WTC11 (cell line): ENCODE measurements at regions not wholly inside any gene's neighbourhood (a gene's known extent, or its start where the extent isn't known, plus 50 kb on each side); places are given as distances from the start of the nearest gene placed in this dataset.

Source experiments
- ATAC-seq: fragments of 200-7000 bp; cut with Tn5 transposase; 2 replicates; pipeline ENCODE4 v1.10.0; 2021; ENCODE audit warnings: mild to moderate bottlenecking, moderate library complexity
- CTCF ChIA-PET: fragments of 300-600 bp; sonication (Branson Sonifier 250); formaldehyde crosslinking; loops from one replicate; lab custom pipeline; 2021; ENCODE audit warnings: antibody characterized with exemption; lab: Charles Lee
- POLR2A ChIA-PET: fragments of 350-600 bp; sonication (Branson Sonifier 250); formaldehyde crosslinking; loops from one replicate; lab custom pipeline; 2021; ENCODE audit warnings: antibody characterized with exemption; lab: Charles Lee
- DNase-seq: peaks from one replicate; pipeline ENCODE4 v3.0.0; 2021; ENCODE audit warnings: low spot score
- H3K27ac Mint-ChIP-seq: 2 replicates; pipeline ENCODE4 v1.8.0; 2021; ENCODE audit warnings: mixed read lengths
- H3K27me3 Mint-ChIP-seq: 2 replicates; pipeline ENCODE4 v1.8.0; 2021; ENCODE audit warnings: low read depth, mild to moderate bottlenecking, moderate library complexity, mixed read lengths
- H3K36me3 Mint-ChIP-seq: 2 replicates; pipeline ENCODE4 v1.8.0; 2021; ENCODE audit warnings: mixed read lengths
- H3K4me1 Mint-ChIP-seq: 2 replicates; pipeline ENCODE4 v1.8.0; 2022; ENCODE audit warnings: mixed read lengths
- H3K4me3 Mint-ChIP-seq: 2 replicates; pipeline ENCODE4 v1.8.0; 2021; ENCODE audit warnings: mild to moderate bottlenecking, moderate library complexity, mixed read lengths
- H3K9me3 Mint-ChIP-seq: 2 replicates; pipeline ENCODE4 v1.8.0; 2021; ENCODE audit warnings: mixed read lengths
- ARID4B ChIP-seq: sonication (generic); formaldehyde crosslinking; IDR thresholded peaks from 2 replicates; pipeline ENCODE4 v1.8.0; 2023; ENCODE audit warnings: missing genetic modification reagents, mild to moderate bottlenecking, borderline replicate concordance
- ATF1 ChIP-seq: sonication (generic); formaldehyde crosslinking; IDR thresholded peaks from 2 replicates; pipeline ENCODE4 v1.8.1; 2023; ENCODE audit warnings: mild to moderate bottlenecking, moderate library complexity, missing genetic modification reagents
- CBFB ChIP-seq: sonication (generic); formaldehyde crosslinking; IDR thresholded peaks from 2 replicates; pipeline ENCODE4 v1.8.1; 2022; ENCODE audit warnings: mild to moderate bottlenecking, low read depth, missing genetic modification reagents
- E2F1 ChIP-seq: sonication (generic); formaldehyde crosslinking; IDR thresholded peaks from 2 replicates; pipeline ENCODE4 v1.8.0; 2022; ENCODE audit warnings: mild to moderate bottlenecking, missing genetic modification reagents
- ELF4 ChIP-seq: sonication (generic); formaldehyde crosslinking; IDR thresholded peaks from 2 replicates; pipeline ENCODE4 v1.8.1; 2022; ENCODE audit warnings: low read depth, mild to moderate bottlenecking, moderate library complexity, missing genetic modification reagents
- ESRRA ChIP-seq: sonication (generic); formaldehyde crosslinking; IDR thresholded peaks from 2 replicates; pipeline ENCODE4 v1.8.1; 2022; ENCODE audit warnings: mild to moderate bottlenecking, missing genetic modification reagents, borderline replicate concordance
- FOXK1 ChIP-seq: sonication (generic); formaldehyde crosslinking; IDR thresholded peaks from 2 replicates; pipeline ENCODE4 v1.8.0; 2022; ENCODE audit warnings: mild to moderate bottlenecking, moderate library complexity, missing genetic modification reagents
- FOXP1 ChIP-seq: sonication (generic); formaldehyde crosslinking; IDR thresholded peaks from 2 replicates; pipeline ENCODE4 v1.8.0; 2022; ENCODE audit warnings: missing genetic modification reagents, mild to moderate bottlenecking, moderate library complexity, borderline replicate concordance
- FOXP4 ChIP-seq: sonication (generic); formaldehyde crosslinking; IDR thresholded peaks from 2 replicates; pipeline ENCODE4 v1.8.0; 2022; ENCODE audit warnings: mild to moderate bottlenecking, missing genetic modification reagents
- GRHL2 ChIP-seq: fragments of 250-450 bp; sonication (Bioruptor Pico); IDR thresholded peaks from 2 replicates; pipeline ENCODE4 v1.8.0; 2022; ENCODE audit warnings: mild to moderate bottlenecking, moderate library complexity; ENCODE audit not compliant: insufficient replicate concordance, severe bottlenecking
- IRF1 ChIP-seq: sonication (generic); formaldehyde crosslinking; IDR thresholded peaks from 2 replicates; pipeline ENCODE4 v1.8.0; 2023; ENCODE audit warnings: missing genetic modification reagents
- NR1H2 ChIP-seq: sonication (generic); formaldehyde crosslinking; IDR thresholded peaks from 2 replicates; pipeline ENCODE4 v1.9.0; 2021; ENCODE audit warnings: mild to moderate bottlenecking, moderate library complexity, missing genetic modification reagents
- PREB ChIP-seq: sonication (generic); formaldehyde crosslinking; IDR thresholded peaks from 2 replicates; pipeline ENCODE4 v1.8.1; 2022; ENCODE audit warnings: mild to moderate bottlenecking, missing genetic modification reagents, moderate library complexity, borderline replicate concordance
- SMAD3 ChIP-seq: sonication (generic); formaldehyde crosslinking; IDR thresholded peaks from 2 replicates; pipeline ENCODE4 v1.8.0; 2022; ENCODE audit warnings: missing genetic modification reagents, mild to moderate bottlenecking, borderline replicate concordance
- TCF7 ChIP-seq: sonication (generic); formaldehyde crosslinking; IDR thresholded peaks from 2 replicates; pipeline ENCODE4 v1.8.0; 2022; ENCODE audit warnings: mild to moderate bottlenecking, low read depth, missing genetic modification reagents, moderate library complexity
- ZNF219 ChIP-seq: sonication (generic); formaldehyde crosslinking; IDR thresholded peaks from 2 replicates; pipeline ENCODE4 v1.8.0; 2023; ENCODE audit warnings: missing genetic modification reagents, mild to moderate bottlenecking, borderline replicate concordance
- TF ChIP-seq, protein P1 (sequence below): sonication (generic); formaldehyde crosslinking; IDR thresholded peaks from 2 replicates; pipeline ENCODE4 v1.8.0; 2023; ENCODE audit warnings: mild to moderate bottlenecking, missing genetic modification reagents

GRCh38 chr7:121604627-121605316, 208.7 kb upstream of the FAM3C start:
- Mint-ChIP-seq H3K4me3 (no peak overlapping the region), H3K27me3 (no peaks in the 10 kb centered on the region), H3K4me1 (peaks cover 22% of the 10 kb centered on the region), H3K9me3 (0 out of 2 replicates have a peak, but pooled peaks cover 2% of the 10 kb centered on the region), H3K36me3 (no peaks in the 10 kb centered on the region), H3K27ac (no peak overlapping the region)
- no peak for TF ChIP-seq IRF1 (CRISPR knock-in tag)
- TF ChIP-seq, protein P1, sequence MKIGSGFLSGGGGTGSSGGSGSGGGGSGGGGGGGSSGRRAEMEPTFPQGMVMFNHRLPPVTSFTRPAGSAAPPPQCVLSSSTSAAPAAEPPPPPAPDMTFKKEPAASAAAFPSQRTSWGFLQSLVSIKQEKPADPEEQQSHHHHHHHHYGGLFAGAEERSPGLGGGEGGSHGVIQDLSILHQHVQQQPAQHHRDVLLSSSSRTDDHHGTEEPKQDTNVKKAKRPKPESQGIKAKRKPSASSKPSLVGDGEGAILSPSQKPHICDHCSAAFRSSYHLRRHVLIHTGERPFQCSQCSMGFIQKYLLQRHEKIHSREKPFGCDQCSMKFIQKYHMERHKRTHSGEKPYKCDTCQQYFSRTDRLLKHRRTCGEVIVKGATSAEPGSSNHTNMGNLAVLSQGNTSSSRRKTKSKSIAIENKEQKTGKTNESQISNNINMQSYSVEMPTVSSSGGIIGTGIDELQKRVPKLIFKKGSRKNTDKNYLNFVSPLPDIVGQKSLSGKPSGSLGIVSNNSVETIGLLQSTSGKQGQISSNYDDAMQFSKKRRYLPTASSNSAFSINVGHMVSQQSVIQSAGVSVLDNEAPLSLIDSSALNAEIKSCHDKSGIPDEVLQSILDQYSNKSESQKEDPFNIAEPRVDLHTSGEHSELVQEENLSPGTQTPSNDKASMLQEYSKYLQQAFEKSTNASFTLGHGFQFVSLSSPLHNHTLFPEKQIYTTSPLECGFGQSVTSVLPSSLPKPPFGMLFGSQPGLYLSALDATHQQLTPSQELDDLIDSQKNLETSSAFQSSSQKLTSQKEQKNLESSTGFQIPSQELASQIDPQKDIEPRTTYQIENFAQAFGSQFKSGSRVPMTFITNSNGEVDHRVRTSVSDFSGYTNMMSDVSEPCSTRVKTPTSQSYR (CRISPR knock-in tag), result no peak
- TF ChIP-seq E2F1 (CRISPR knock-in tag), result no peak
- no peak for TF ChIP-seq TCF7 (CRISPR knock-in tag)
- TF ChIP-seq FOXP4 (CRISPR knock-in tag), result no peak
- no peak for TF ChIP-seq CBFB (CRISPR knock-in tag)
- no peak for TF ChIP-seq ZNF219
- TF ChIP-seq FOXK1, result no peak
- no peak for TF ChIP-seq NR1H2
- TF ChIP-seq ARID4B (CRISPR knock-in tag), result no peak
- no peak for TF ChIP-seq PREB (CRISPR knock-in tag)
- no peak for TF ChIP-seq FOXP1 (CRISPR knock-in tag)
- no peak for TF ChIP-seq SMAD3 (CRISPR knock-in tag)
- TF ChIP-seq ELF4 (CRISPR knock-in tag), result no peak
- TF ChIP-seq GRHL2, result no peak
- no peak for TF ChIP-seq ATF1 (CRISPR knock-in tag)
- TF ChIP-seq ESRRA (CRISPR knock-in tag), result no peak
- DNase-seq, result no peak
- ATAC-seq, result no peak
- ChIA-PET POLR2A (no interaction called here), CTCF (interaction anchor here (1.0 to 2.9 kb wide), 3 partner anchors 209 to 390 kb away, joined by 3 to 19 read pairs (median 4); partner anchors contain the start of gene FAM3C)
